NCI-H2107 (cell line): ENCODE measurements at regions not wholly inside any gene's neighbourhood (a gene's known extent, or its start where the extent isn't known, plus 50 kb on each side); places are given as distances from the start of the nearest gene placed in this dataset.

Experiments used
- DNase-seq: peaks from one replicate; lab custom pipeline; 2025; lab: John Stamatoyannopoulos, UW

- DNase-seq: no peak
Measured at GRCh38 chr9:105861972-105862371, 167.6 kb downstream of the TMEM38B start.

- no peak for DNase-seq
Measured at GRCh38 chr9:105864248-105864898, 170.0 kb downstream of the TMEM38B start.

- no peak for DNase-seq
Measured at GRCh38 chr9:105865285-105865684, 170.9 kb downstream of the TMEM38B start.

GRCh38 chr9:105871540-105871939 lies 177.2 kb downstream of the TMEM38B start:
- no peak for DNase-seq

GRCh38 chr9:105873801-105874200 lies 179.5 kb downstream of the TMEM38B start:
- DNase-seq: no peak

GRCh38 chr9:105877721-105878120 lies 183.4 kb downstream of the TMEM38B start:
- DNase-seq: peak; percentile 71

- no peak for DNase-seq
Measured at GRCh38 chr9:105879181-105879580, 184.8 kb downstream of the TMEM38B start.

- no peak for DNase-seq
Measured at GRCh38 chr9:105880517-105880916, 186.2 kb downstream of the TMEM38B start.

- no peak for DNase-seq
Measured at GRCh38 chr9:105881021-105881420, 186.7 kb downstream of the TMEM38B start.

- DNase-seq: peak; percentile 41
Measured at GRCh38 chr9:105881654-105882349, 187.5 kb downstream of the TMEM38B start.

GRCh38 chr9:105883847-105884246 lies 189.5 kb downstream of the TMEM38B start:
- DNase-seq: no peak

- no peak for DNase-seq
Measured at GRCh38 chr9:105884416-105884815, 190.1 kb downstream of the TMEM38B start.

GRCh38 chr9:105886136-105886535 lies 191.8 kb downstream of the TMEM38B start:
- DNase-seq: no peak

GRCh38 chr9:105887679-105888078 lies 193.3 kb downstream of the TMEM38B start:
- no peak for DNase-seq

GRCh38 chr9:105890046-105890822 lies 195.9 kb downstream of the TMEM38B start:
- no peak for DNase-seq

- DNase-seq: no peak
Measured at GRCh38 chr9:105900123-105900522, 205.8 kb downstream of the TMEM38B start.

GRCh38 chr9:105901514-105902109 lies 207.3 kb downstream of the TMEM38B start:
- DNase-seq: peak; percentile 25

GRCh38 chr9:105908069-105908468 lies 213.7 kb downstream of the TMEM38B start:
- DNase-seq: no peak

- no peak for DNase-seq
Measured at GRCh38 chr9:105911104-105911911, 217.0 kb downstream of the TMEM38B start.

GRCh38 chr9:105912157-105912862 lies 218.0 kb downstream of the TMEM38B start:
- no peak for DNase-seq
